GM23338 (cell line): ENCODE measurements at regions not wholly inside any gene's neighbourhood (a gene's known extent, or its start where the extent isn't known, plus 50 kb on each side); places are given as distances from the start of the nearest gene placed in this dataset. TPM values are rescaled to one million over a fixed set of nuclear protein-coding genes. Genes with fewer than 3 reads are reported as not detected.

Experiments
- ATAC-seq: fragments of 200-7000 bp; cut with Tn5 transposase; 3 replicates; pipeline ENCODE4 v1.9.1; 2020
- DNase-seq: peaks from one replicate; pipeline ENCODE4 v3.0.0-alpha.2; 2015; ENCODE audit warnings: low spot score
- H2AFZ ChIP-seq: fragments of 200-600 bp; sonication (generic); 2 replicates; pipeline ENCODE4 v1.8.0; 2016; ENCODE audit warnings: antibody characterized with exemption, mild to moderate bottlenecking, moderate library complexity
- H3F3A ChIP-seq: fragments of 200-600 bp; sonication (generic); replicated peaks from 2 replicates; pipeline ENCODE4 v1.8.0; 2017; ENCODE audit warnings: antibody characterized with exemption, mixed run types, low read depth
- H3K27ac ChIP-seq: fragments of 200-600 bp; sonication (generic); 2 replicates; pipeline ENCODE4 v1.6.1; 2016; ENCODE audit warnings: low read depth
- H3K27me3 ChIP-seq: fragments of 200-600 bp; sonication (generic); 2 replicates; pipeline ENCODE4 v1.8.0; 2016; ENCODE audit warnings: mild to moderate bottlenecking, mixed run types, moderate library complexity; ENCODE audit not compliant: insufficient read depth
- H3K36me3 ChIP-seq: fragments of 200-600 bp; sonication (generic); 2 replicates; pipeline ENCODE4 v1.8.0; 2016; ENCODE audit warnings: mild to moderate bottlenecking; ENCODE audit not compliant: insufficient read depth
- H3K4me1 ChIP-seq: fragments of 200-600 bp; sonication (generic); 2 replicates; pipeline ENCODE4 v1.8.0; 2016; ENCODE audit warnings: mild to moderate bottlenecking, moderate library complexity; ENCODE audit not compliant: insufficient read depth
- H3K4me2 ChIP-seq: fragments of 200-600 bp; sonication (generic); 2 replicates; pipeline ENCODE4 v1.7.1; 2017; ENCODE audit warnings: mixed run types
- H3K4me3 ChIP-seq: fragments of 200-600 bp; sonication (generic); 2 replicates; pipeline ENCODE4 v1.6.1; 2016; ENCODE audit warnings: mixed run types
- H3K79me2 ChIP-seq: fragments of 200-600 bp; sonication (generic); replicated peaks from 2 replicates; pipeline ENCODE4 v1.8.0; 2017; ENCODE audit warnings: mild to moderate bottlenecking; ENCODE audit not compliant: insufficient read depth
- H3K9me2 ChIP-seq: fragments of 200-600 bp; sonication (generic); 2 replicates; pipeline ENCODE4 v1.8.0; 2017; ENCODE audit not compliant: insufficient read depth
- H4K20me1 ChIP-seq: fragments of 200-600 bp; sonication (generic); replicated peaks from 2 replicates; pipeline ENCODE4 v1.8.0; 2017; ENCODE audit warnings: mild to moderate bottlenecking; ENCODE audit not compliant: insufficient read depth
- H3K27ac Mint-ChIP-seq: 2 replicates; pipeline ENCODE4 v1.8.0; 2020; ENCODE audit warnings: inconsistent platforms, mild to moderate bottlenecking, moderate library complexity, mixed read lengths
- H3K27me3 Mint-ChIP-seq: 3 replicates; pipeline ENCODE4 v1.8.0; 2022; ENCODE audit warnings: low read depth, mild to moderate bottlenecking, moderate library complexity, mixed read lengths, inconsistent platforms; ENCODE audit not compliant: insufficient read depth, poor library complexity
- H3K36me3 Mint-ChIP-seq: 3 replicates; pipeline ENCODE4 v1.8.0; 2021; ENCODE audit warnings: low read depth, mild to moderate bottlenecking, inconsistent platforms, moderate library complexity, mixed read lengths
- H3K4me1 Mint-ChIP-seq: 3 replicates; pipeline ENCODE4 v1.8.0; 2020; ENCODE audit warnings: mild to moderate bottlenecking, inconsistent platforms, mixed read lengths
- H3K4me3 Mint-ChIP-seq: 3 replicates; pipeline ENCODE4 v1.8.0; 2021; ENCODE audit warnings: moderate library complexity, mild to moderate bottlenecking, inconsistent platforms, mixed read lengths
- H3K9me3 Mint-ChIP-seq: 3 replicates; pipeline ENCODE4 v1.8.0; 2020; ENCODE audit warnings: moderate library complexity, mild to moderate bottlenecking, inconsistent platforms, mixed read lengths
- CREB1 ChIP-seq: fragments of 250-450 bp; sonication (Bioruptor Pico); IDR thresholded peaks from 2 replicates; pipeline ENCODE4 v1.5.0; 2020; ENCODE audit warnings: low read depth, mild to moderate bottlenecking, moderate library complexity
- CTCF ChIP-seq, 2 experiments: fragments of 200-600 bp in 1 of 2; sonication (generic) in 1 of 2; conservative IDR thresholded peaks; 2 replicates each; pipeline versions ENCODE4 v1.5.1 to v1.6.1; 2016 to 2017; ENCODE audit warnings: antibody characterized with exemption in 2 of 2, low read depth in 2 of 2, mild to moderate bottlenecking in 2 of 2, moderate library complexity in 1 of 2
- ETS1 ChIP-seq: IDR thresholded peaks from 2 replicates; pipeline ENCODE4 v1.6.1; 2016; ENCODE audit warnings: antibody characterized with exemption
- EZH2 ChIP-seq: fragments of 200-600 bp; sonication (generic); IDR thresholded peaks from one replicate; pipeline ENCODE4 v1.8.0; 2017; ENCODE audit warnings: antibody characterized with exemption, mild to moderate bottlenecking, low read depth; ENCODE audit not compliant: unreplicated experiment
- EZH2phosphoT487 ChIP-seq: fragments of 200-600 bp; sonication (generic); IDR thresholded peaks from one replicate; pipeline ENCODE4 v1.8.1; 2018; ENCODE audit warnings: antibody characterized with exemption; ENCODE audit not compliant: unreplicated experiment
- JUNB ChIP-seq: IDR thresholded peaks from one replicate; pipeline ENCODE4 v1.6.1; 2016; ENCODE audit warnings: antibody characterized with exemption; ENCODE audit not compliant: unreplicated experiment
- NANOG ChIP-seq: IDR thresholded peaks from 2 replicates; pipeline ENCODE4 v1.6.1; 2016; ENCODE audit warnings: antibody characterized with exemption, borderline replicate concordance
- STAT1 ChIP-seq: IDR thresholded peaks from one replicate; pipeline ENCODE4 v1.6.1; 2016; ENCODE audit warnings: antibody characterized with exemption; ENCODE audit not compliant: unreplicated experiment
- ZNF462 ChIP-seq: fragments of 250-450 bp; sonication (Bioruptor Pico); IDR thresholded peaks from 2 replicates; pipeline ENCODE4 v1.5.0; 2020; ENCODE audit warnings: mild to moderate bottlenecking, moderate library complexity
- small RNA-seq: library from RNA; depleted of rRNA; stranded (forward); fragments of <200 nt; gene quantifications from one replicate; pipeline ENCODE3, GENCODE V24; 2014; ENCODE audit warnings: low replicate concordance

GRCh38 chr6:153183925-153184324, 52.8 kb upstream of the RGS17 start:
- no peaks in the 10 kb centered on the region for H3K36me3 ChIP-seq
- H3K9me2 ChIP-seq, result no peaks in the 10 kb centered on the region
- H4K20me1 ChIP-seq, result no peaks in the 10 kb centered on the region
- no peak overlapping the region for H3K27ac ChIP-seq
- H3K79me2 ChIP-seq, result no peaks in the 10 kb centered on the region
- no peaks in the 10 kb centered on the region for H3F3A ChIP-seq
- no peak for ATAC-seq
- H3K27me3 ChIP-seq, result no peaks in the 10 kb centered on the region
- Mint-ChIP-seq H3K27ac (no peak overlapping the region), H3K36me3 (peaks cover 3% of the 10 kb centered on the region; the same call in 2 of the 3 replicates), H3K27me3 (no peaks in the 10 kb centered on the region), H3K4me3 (no peak overlapping the region), H3K4me1 (peaks cover 2% of the 10 kb centered on the region; the same call in 1 of the 3 replicates), H3K9me3 (peaks cover 3% of the 10 kb centered on the region; the same call in 1 of the 3 replicates)
- H3K4me2 ChIP-seq, result no peak overlapping the region
- no peak overlapping the region for H2AFZ ChIP-seq
- no peaks in the 10 kb centered on the region for H3K4me1 ChIP-seq
- no peak overlapping the region for H3K4me3 ChIP-seq
- TF ChIP-seq CREB1 (CRISPR knock-in tag), result no peak
- TF ChIP-seq EZH2, result no peak
- no peak for TF ChIP-seq ETS1
- TF ChIP-seq NANOG, result no peak
- TF ChIP-seq EZH2phosphoT487, result no peak
- TF ChIP-seq CTCF (conservative IDR thresholded peaks at IDR 0.05; ENCODE audit: low read depth in 2 of 2), result no peak
- TF ChIP-seq STAT1, result no peak
- no peak for TF ChIP-seq JUNB
- TF ChIP-seq ZNF462 (CRISPR knock-in tag), result no peak
- DNase-seq, result no peak

Small RNA genes lying in the stretch of these regions (small RNA-seq; reads per million reads assigned to genes)
- gene AL603908.1, result not detected
- gene MTND3P20, result not detected
- gene MTND4LP20, result not detected
- gene RNA5SP225, result 0.25 reads per million, percentile 4 among the genes with 10 or more reads in this experiment
- gene RNU6-896P, result not detected
